ENCODE measurements at regions not wholly inside any gene's neighbourhood (a gene's known extent, or its start where the extent isn't known, plus 50 kb on each side); places are given as distances from the start of the nearest gene placed in this dataset.
"Not testable (repeated sequence)": the region's sequence is repeated elsewhere in the genome, so short reads cannot be mapped to it uniquely, and the experiment has no call there.

GRCh38 chr17:22654447-22654846 lies 962.1 kb downstream of the KCNJ18 start:
- TF ChIP-seq GATA1 (IDR thresholded peaks at IDR 0.05; ENCODE audit: low read depth, low read length): no peak
- TF ChIP-seq POLR2A (IDR thresholded peaks at IDR 0.05; ENCODE audit: low read length): no peak
- no peak for DNase-seq

GRCh38 chr17:22669721-22670120 lies 977.4 kb downstream of the KCNJ18 start:
- DNase-seq: no peak
- TF ChIP-seq POLR2A (IDR thresholded peaks at IDR 0.05; ENCODE audit: low read length) (no peak), GATA1 (IDR thresholded peaks at IDR 0.05; ENCODE audit: low read depth, low read length) (no peak)

DNA sequence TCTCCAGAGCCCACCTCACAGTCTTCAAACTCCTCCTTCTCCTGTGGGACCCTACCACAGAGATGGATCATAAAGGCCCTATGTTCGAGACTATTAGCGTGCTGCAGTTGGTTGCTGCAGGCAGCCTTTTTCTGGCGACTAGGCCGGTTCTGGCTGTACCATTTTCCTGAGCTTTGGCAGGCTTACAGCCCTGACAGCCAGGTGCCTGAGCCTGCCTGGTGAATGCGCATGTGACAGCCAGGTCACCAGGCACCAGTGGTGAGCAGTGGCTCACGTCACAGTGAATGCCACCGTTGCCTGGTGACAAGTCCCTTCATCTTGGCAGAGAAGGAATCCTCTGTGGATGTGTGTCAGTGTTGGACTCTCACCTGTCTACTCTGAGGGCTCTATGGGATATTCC lies 978.8 kb downstream of the KCNJ18 start:
- TF ChIP-seq POLR2A (IDR thresholded peaks at IDR 0.05; ENCODE audit: low read length) (no peak), GATA1 (IDR thresholded peaks at IDR 0.05; ENCODE audit: low read depth, low read length) (no peak)
- no peak for DNase-seq

- DNase-seq: no peak
Measured at GRCh38 chr17:22692066-22692805, 999.9 kb downstream of the KCNJ18 start.

GRCh38 chr17:22692806-22693171 lies 1000.5 kb downstream of the KCNJ18 start:
- TF ChIP-seq POLR2A (IDR thresholded peaks at IDR 0.05; ENCODE audit: low read length) (no peak), GATA1 (IDR thresholded peaks at IDR 0.05; ENCODE audit: low read depth, low read length) (no peak)
- no peak for DNase-seq

More at GRCh38 chr17:22692066-22692805, 999.9 kb downstream of the KCNJ18 start:
- no peak for TF ChIP-seq GATA1 (IDR thresholded peaks at IDR 0.05; ENCODE audit: low read depth, low read length)
- TF ChIP-seq POLR2A (IDR thresholded peaks at IDR 0.05; ENCODE audit: low read length): no peak

GRCh38 chr17:22694362-22695227 lies 1002.3 kb downstream of the KCNJ18 start:
- peak in 1 of 2 experiments; percentile 0 for DNase-seq
- no peak for TF ChIP-seq POLR2A (IDR thresholded peaks at IDR 0.05; ENCODE audit: low read length)
- TF ChIP-seq GATA1 (IDR thresholded peaks at IDR 0.05; ENCODE audit: low read depth, low read length): no peak

- TF ChIP-seq POLR2A (IDR thresholded peaks at IDR 0.05; ENCODE audit: low read length) (no peak), GATA1 (IDR thresholded peaks at IDR 0.05; ENCODE audit: low read depth, low read length) (no peak)
Measured at GRCh38 chr17:22695228-22695619, 1002.9 kb downstream of the KCNJ18 start.

DNA sequence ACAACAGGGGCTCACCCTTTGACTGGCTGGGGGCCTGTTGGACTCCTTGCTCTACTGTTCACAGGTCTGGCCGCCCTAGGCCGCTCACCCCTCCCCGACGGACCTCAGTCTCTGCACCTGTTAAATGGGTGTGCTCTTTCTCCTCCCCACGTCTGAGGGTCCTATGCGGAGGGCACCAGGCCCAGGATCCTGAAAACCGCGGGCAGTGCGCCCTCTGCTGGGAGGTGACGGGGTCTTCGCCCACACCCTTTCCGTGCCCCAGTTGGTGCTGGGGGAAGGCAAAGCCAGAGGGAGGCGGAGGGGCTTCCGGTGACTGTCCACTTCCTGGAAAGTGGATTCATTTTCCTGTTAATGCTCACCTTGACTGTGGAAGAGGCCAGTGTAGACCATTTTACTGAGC lies 1010.9 kb downstream of the KCNJ18 start:
- DNase-seq: peak in 1 of 2 experiments; percentile 1
- TF ChIP-seq POLR2A (IDR thresholded peaks at IDR 0.05; ENCODE audit: low read length) (no peak), GATA1 (IDR thresholded peaks at IDR 0.05; ENCODE audit: low read depth, low read length) (no peak)

More at GRCh38 chr17:22695228-22695619, 1002.9 kb downstream of the KCNJ18 start:
- DNase-seq: no peak

DNA sequence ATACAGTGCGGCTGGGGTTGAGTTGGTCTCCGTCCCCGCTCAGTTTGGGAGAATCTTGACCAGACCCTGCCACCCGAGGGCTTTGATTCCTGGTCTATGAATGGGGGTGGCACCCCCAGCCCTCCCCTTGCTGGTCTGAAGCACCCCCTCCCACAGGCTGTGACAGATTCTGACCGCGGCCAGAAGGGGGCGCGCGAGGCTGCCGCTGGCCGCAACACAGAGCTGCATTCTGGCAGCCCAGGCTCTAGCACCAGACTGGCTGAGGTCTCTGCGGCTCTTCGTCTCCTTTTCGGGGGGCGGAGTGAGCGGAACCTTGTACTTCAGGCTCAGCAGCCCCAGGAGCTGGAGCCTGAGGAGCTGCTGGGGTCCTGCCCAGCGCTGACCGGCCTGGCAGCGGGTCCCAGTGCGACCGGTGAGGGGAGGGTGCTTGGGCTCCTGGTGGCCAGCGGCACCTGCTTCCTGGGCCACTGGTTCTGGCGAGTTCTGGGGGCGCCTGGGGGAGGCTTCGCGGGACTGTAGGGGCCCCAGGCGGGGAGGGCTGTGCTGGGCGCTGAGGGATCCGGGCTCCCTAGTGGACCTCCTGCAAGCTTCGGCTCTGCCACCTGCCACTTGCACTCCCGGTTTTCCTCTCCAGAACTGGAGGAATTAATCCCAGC lies 1011.6 kb downstream of the KCNJ18 start:
- no peak for DNase-seq

GRCh38 chr17:22704674-22705073 lies 1012.4 kb downstream of the KCNJ18 start:
- no peak for DNase-seq
- no peak for TF ChIP-seq POLR2A (IDR thresholded peaks at IDR 0.05; ENCODE audit: low read length)
- no peak for TF ChIP-seq GATA1 (IDR thresholded peaks at IDR 0.05; ENCODE audit: low read depth, low read length)

More for the DNA sequence above, 1011.6 kb downstream of the KCNJ18 start:
- TF ChIP-seq POLR2A (IDR thresholded peaks at IDR 0.05; ENCODE audit: low read length) (no peak), GATA1 (IDR thresholded peaks at IDR 0.05; ENCODE audit: low read depth, low read length) (no peak)

DNA sequence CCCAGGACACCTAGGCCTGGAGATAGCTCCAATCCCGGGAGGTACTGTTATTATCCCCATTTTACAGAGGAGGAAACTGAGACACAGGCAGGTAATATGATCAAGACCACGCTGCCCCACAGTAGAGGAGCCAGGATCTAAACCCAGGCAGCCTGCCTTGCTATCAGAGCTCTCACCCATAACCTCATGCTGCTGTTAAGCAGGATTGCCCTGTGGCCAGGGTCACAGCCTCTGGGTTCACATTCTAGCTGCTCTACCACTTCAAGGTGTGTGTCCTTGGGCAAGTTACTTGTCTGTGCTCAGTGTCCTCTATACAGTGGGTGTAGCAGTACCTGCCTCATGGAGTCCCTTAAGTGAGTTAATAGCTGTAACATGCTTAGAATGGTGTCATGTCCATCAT lies 1015.3 kb downstream of the KCNJ18 start:
- DNase-seq: no peak
- TF ChIP-seq GATA1 (IDR thresholded peaks at IDR 0.05; ENCODE audit: low read depth, low read length): no peak
- TF ChIP-seq POLR2A (IDR thresholded peaks at IDR 0.05; ENCODE audit: low read length): no peak

GRCh38 chr17:22717211-22717610 lies 1024.9 kb downstream of the KCNJ18 start:
- TF ChIP-seq GATA1 (IDR thresholded peaks at IDR 0.05; ENCODE audit: low read depth, low read length) (no peak), POLR2A (IDR thresholded peaks at IDR 0.05; ENCODE audit: low read length) (no peak)
- DNase-seq: no peak

GRCh38 chr17:22718689-22719088 lies 1026.4 kb downstream of the KCNJ18 start:
- DNase-seq: no peak
- TF ChIP-seq GATA1 (IDR thresholded peaks at IDR 0.05; ENCODE audit: low read depth, low read length) (no peak), POLR2A (IDR thresholded peaks at IDR 0.05; ENCODE audit: low read length) (no peak)

- not testable (repeated sequence) for DNase-seq
Measured at GRCh38 chr17:22741066-22741465, 1048.7 kb downstream of the KCNJ18 start.
